Activated CD4-positive, alpha-beta T cell treated with anti-CD3 and anti-CD28 coated beads, Interleukin-2, amount 50 U/mL, for 16 hours (primary cell): ENCODE measurements at regions not wholly inside any gene's neighbourhood (a gene's known extent, or its start where the extent isn't known, plus 50 kb on each side); places are given as distances from the start of the nearest gene placed in this dataset.

Experiments
- DNase-seq: peaks from one replicate; pipeline ENCODE4 v3.0.0-alpha.2; 2020

- no peak for DNase-seq
These were observed 243.1 kb upstream of the SLC35B3 start for GRCh38 chr6:8678466-8678865.

- DNase-seq = no peak
These were observed 238.8 kb upstream of the SLC35B3 start for GRCh38 chr6:8674126-8674525.

- DNase-seq = no peak
These were observed 237.5 kb upstream of the SLC35B3 start for GRCh38 chr6:8672882-8673281.

GRCh38 chr6:8670792-8671191, 235.4 kb upstream of the SLC35B3 start:
- DNase-seq = no peak

- DNase-seq = no peak
These were observed 229.4 kb upstream of the SLC35B3 start for GRCh38 chr6:8664700-8665099.

GRCh38 chr6:8664070-8664469, 228.7 kb upstream of the SLC35B3 start:
- no peak for DNase-seq

GRCh38 chr6:8659404-8660189, 224.3 kb upstream of the SLC35B3 start:
- no peak for DNase-seq

GRCh38 chr6:8658416-8658815, 223.1 kb upstream of the SLC35B3 start:
- DNase-seq = no peak

- no peak for DNase-seq
These were observed 222.2 kb upstream of the SLC35B3 start for GRCh38 chr6:8657522-8657921.

GRCh38 chr6:8655670-8656454, 220.5 kb upstream of the SLC35B3 start:
- DNase-seq = no peak

GRCh38 chr6:8652710-8653109, 217.4 kb upstream of the SLC35B3 start:
- no peak for DNase-seq

- DNase-seq = no peak
These were observed 216.7 kb upstream of the SLC35B3 start for GRCh38 chr6:8651998-8652397.

- DNase-seq = no peak
These were observed 209.9 kb upstream of the SLC35B3 start for GRCh38 chr6:8645212-8645611.

GRCh38 chr6:8644306-8644705, 209.0 kb upstream of the SLC35B3 start:
- no peak for DNase-seq

GRCh38 chr6:8642854-8643253, 207.5 kb upstream of the SLC35B3 start:
- no peak for DNase-seq

- no peak for DNase-seq
These were observed 206.8 kb upstream of the SLC35B3 start for GRCh38 chr6:8642131-8642530.

GRCh38 chr6:8639928-8640649, 204.7 kb upstream of the SLC35B3 start:
- no peak for DNase-seq

GRCh38 chr6:8637896-8638597, 202.7 kb upstream of the SLC35B3 start:
- no peak for DNase-seq

GRCh38 chr6:8633762-8634161, 198.4 kb upstream of the SLC35B3 start:
- DNase-seq = no peak

- no peak for DNase-seq
These were observed 193.4 kb upstream of the SLC35B3 start for GRCh38 chr6:8628736-8629135.

- DNase-seq = no peak
These were observed 192.7 kb upstream of the SLC35B3 start for GRCh38 chr6:8628063-8628462.

GRCh38 chr6:8627085-8627861, 191.9 kb upstream of the SLC35B3 start:
- no peak for DNase-seq
